GM13977 (cell line): ENCODE measurements at regions not wholly inside any gene's neighbourhood (a gene's known extent, or its start where the extent isn't known, plus 50 kb on each side); places are given as distances from the start of the nearest gene placed in this dataset.

Experiments
- DNase-seq: peaks from one replicate; pipeline ENCODE4 v3.0.0; 2012; ENCODE audit warnings: low spot score
- in situ Hi-C: fragments of 300-500 bp; cut with MboI; formaldehyde crosslinking; loops from one replicate; pipeline ENCODE4 v1.12.0; 2022; ENCODE audit warnings: low sequenced_read_pairs, low pct_unique_long_range_greater_than_20kb, mixed read lengths, inconsistent platforms; ENCODE audit not compliant: unreplicated experiment
- TF ChIP-seq, protein P1 (sequence below): IDR thresholded peaks from 2 replicates; pipeline ENCODE4 v1.5.1; 2012; ENCODE audit warnings: mild to moderate bottlenecking, control low read depth; ENCODE audit not compliant: insufficient read depth; ENCODE audit errors: extremely low read depth, missing control alignments

DNA sequence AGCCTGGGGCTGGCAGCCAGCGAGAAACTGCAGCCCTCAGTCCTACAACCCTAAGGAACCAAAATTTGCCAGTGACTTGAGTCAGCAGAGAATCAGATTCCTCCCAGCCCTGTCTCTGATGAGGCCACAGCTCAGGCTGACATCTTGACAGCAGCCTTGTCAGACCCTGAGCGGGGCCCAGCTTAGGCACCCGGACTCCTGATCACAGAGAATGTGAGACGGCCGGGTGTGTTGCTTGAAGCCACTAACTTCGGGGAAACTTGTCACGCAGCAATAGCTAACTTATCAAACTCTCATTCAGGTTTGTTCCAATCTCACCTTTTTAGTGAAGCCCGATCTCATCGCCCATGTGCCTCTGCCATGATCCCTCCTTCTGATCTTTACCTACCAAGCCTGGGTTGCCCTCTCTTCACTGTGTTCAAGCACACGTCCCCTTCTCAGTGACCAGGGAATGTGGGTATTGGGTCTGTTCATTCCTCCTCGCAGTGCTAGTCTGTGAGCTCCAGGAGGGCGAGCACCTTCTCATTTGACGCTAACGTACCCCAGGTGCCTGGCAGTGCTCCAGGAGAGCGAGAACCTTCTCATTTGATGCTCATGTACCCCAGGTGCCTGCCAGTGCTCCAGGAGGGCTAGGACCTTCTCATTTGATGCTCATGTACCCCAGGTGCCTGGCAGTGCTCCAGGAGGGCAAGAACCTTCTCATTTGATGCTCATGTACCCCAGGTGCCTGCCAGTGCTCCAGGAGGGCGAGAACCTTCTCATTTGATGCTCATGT, 280.7 kb downstream of the BRD1 start:
- DNase-seq, result no peak
- in situ Hi-C loops, result no loop called here
- TF ChIP-seq, protein P1, sequence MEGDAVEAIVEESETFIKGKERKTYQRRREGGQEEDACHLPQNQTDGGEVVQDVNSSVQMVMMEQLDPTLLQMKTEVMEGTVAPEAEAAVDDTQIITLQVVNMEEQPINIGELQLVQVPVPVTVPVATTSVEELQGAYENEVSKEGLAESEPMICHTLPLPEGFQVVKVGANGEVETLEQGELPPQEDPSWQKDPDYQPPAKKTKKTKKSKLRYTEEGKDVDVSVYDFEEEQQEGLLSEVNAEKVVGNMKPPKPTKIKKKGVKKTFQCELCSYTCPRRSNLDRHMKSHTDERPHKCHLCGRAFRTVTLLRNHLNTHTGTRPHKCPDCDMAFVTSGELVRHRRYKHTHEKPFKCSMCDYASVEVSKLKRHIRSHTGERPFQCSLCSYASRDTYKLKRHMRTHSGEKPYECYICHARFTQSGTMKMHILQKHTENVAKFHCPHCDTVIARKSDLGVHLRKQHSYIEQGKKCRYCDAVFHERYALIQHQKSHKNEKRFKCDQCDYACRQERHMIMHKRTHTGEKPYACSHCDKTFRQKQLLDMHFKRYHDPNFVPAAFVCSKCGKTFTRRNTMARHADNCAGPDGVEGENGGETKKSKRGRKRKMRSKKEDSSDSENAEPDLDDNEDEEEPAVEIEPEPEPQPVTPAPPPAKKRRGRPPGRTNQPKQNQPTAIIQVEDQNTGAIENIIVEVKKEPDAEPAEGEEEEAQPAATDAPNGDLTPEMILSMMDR, result no peak

DNA sequence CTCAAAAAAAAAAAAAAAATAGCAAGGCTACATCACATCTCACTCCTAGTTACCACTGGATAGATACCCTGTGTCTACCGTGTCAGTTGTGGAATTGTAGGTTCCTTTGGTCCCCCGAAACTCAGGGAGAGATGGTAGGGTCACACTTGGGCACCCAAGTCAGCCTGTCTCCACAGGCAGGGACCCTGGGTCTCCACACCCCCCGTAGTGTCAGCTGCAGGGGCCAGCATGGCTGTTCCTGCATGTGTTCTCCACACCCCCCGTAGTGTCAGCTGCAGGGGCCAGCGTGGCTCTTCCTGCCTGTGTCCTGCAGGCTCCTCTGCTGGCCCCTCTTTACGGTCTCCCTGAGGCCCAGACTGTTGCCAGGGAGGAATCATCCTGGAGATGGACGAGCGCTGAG, 282.1 kb downstream of the BRD1 start:
- no peak for DNase-seq
- in situ Hi-C loops, result no loop called here
- TF ChIP-seq, protein P1, result no peak

DNA sequence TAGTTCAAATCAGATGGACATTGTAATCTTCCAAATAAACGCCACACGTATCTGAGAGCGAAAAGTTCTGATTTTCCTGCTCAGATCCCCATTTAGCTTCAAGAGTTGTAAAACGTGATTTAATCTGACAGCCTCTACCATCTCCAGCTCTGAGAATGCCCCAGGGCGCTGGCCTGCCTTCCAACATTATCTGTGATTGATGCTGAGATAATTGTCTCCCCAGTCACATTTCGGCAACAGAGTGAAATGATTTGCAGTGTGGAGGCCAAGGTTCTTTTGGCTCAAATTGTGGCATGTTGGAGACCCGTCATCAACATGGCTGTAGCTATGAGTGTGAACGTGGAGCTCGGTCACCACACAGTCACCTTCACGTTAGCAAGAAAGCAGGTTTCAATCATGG, 283.4 kb downstream of the BRD1 start:
- in situ Hi-C loops, result no loop called here
- TF ChIP-seq, protein P1, result no peak
- DNase-seq, result no peak

DNA sequence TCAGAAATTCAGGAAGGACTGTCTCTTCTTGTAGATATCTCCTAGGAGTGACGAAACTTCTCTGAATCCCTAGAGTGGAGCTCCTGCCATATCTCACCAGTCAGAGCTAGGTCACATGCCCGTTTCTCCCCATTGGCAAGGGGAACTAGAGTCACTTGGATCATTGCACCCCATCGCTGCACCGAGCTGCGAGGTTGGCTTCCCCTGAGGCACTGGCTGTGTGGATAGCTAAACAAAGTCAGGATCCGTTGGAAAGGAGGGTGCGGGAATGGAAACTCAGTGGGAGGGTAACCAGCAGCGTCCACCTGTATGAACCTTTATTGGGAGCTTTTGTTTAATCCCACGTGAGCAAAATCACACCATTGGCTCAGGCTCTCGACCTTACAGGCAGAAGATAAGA, 283.8 kb downstream of the BRD1 start:
- DNase-seq, result no peak
- in situ Hi-C loops, result no loop called here
- TF ChIP-seq, protein P1, result no peak

DNA sequence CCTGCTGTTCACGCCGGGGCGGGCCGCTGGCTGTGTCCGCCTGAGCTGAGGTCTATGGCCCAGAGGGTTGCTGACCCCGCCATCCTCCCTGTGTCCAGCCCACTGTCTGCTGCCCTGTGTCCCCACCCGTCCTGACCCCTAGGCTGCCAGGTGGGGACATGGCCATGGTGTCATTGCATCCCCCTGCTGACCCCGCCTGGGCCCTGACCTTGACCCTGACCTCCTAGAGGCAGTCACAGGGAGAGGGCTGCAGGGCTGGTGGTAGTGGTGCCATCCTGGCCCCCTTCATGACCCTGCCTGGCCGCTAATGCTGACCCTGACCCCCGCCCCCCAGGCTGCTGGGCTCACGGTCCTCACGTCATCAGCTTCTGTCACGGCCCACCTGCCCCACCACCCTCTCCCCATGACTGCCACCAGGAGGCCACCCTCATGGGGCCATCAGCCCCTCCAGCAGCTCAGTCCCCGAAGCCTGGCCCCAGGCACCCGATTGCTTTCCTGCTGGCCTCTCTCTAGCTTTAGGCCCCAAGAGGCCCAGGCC, 285.9 kb downstream of the BRD1 start:
- in situ Hi-C loops, result no loop called here
- TF ChIP-seq, protein P1, result no peak
- no peak for DNase-seq

DNA sequence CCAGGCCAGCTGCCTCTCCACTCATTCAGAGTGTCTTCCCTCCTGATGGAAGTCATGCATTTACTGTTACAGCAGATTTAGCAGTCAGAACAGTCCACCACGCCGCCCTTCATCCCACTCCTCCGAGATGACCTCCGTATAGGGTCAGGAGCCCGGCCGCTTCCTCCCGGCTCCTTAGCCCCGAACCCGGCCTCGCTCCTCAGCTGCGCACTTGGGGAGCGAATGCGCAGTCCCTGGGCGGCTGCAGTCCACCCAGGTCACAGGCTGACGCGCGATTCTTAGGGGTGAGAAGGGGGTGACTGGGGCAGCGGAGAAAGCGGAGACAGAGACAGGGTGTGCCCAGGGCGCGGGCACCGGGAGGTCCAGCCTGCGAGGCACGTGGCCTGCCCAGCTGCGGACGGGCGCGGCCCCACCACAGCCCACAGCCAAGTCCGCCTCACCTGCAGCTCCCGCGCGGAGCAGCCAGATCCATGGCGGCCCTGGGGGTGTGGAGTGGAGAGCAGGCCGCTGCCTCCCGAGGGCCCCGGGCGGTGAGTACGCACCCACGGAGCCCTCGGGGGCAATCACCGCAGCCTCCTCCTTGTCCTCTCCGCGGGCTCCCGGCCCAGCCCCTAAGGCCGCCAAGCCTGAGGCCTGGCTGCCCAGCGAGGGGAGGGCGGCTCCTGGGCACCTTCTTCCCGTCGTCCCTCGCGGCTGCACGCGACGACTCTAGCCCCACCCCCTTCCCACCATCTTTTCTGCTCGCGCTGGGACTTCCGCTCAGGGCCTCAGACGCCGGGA, 286.6 kb downstream of the BRD1 start:
- in situ Hi-C loops, result no loop called here
- DNase-seq, result no peak
- TF ChIP-seq, protein P1, result no peak
